ENCODE measurements at regions not wholly inside any gene's neighbourhood (a gene's known extent, or its start where the extent isn't known, plus 50 kb on each side); places are given as distances from the start of the nearest gene placed in this dataset.

- TF ChIP-seq CTCF (IDR thresholded peaks at IDR 0.05) (no peak), POLR2AphosphoS5 (IDR thresholded peaks at IDR 0.05; ENCODE audit: low read depth, low read length) (no peak), MEF2A (IDR thresholded peaks at IDR 0.05; ENCODE audit: borderline replicate concordance, low read depth) (no peak), GATA2 (CRISPR knock-in tag; IDR thresholded peaks at IDR 0.05) (no peak), USF2 (IDR thresholded peaks at IDR 0.05; ENCODE audit: borderline replicate concordance, low read depth, low read length) (no peak), EP300 (IDR thresholded peaks at IDR 0.05; ENCODE audit: borderline replicate concordance in 1 of 2, low read depth in 1 of 2, low read length in 1 of 2) (no peak), REST (IDR thresholded peaks at IDR 0.05; ENCODE audit: low read depth, low read length) (no peak)
Measured at GRCh38 chr4:3862640-3863420, 96.6 kb downstream of the ADRA2C start.
